IMR-90 (cell line): ENCODE measurements at regions not wholly inside any gene's neighbourhood (a gene's known extent, or its start where the extent isn't known, plus 50 kb on each side); places are given as distances from the start of the nearest gene placed in this dataset.

ENCODE experiments used
- ATAC-seq: fragments of 200-7000 bp; cut with Tn5 transposase; 2 replicates; pipeline ENCODE4 v1.9.1; 2020; ENCODE audit warnings: low read depth, mild to moderate bottlenecking, moderate library complexity
- BruUV-seq: library from RNA; stranded (reverse); fragments of 400-500 nt; replicated peaks from 2 replicates; lab custom pipeline; 2021; lab: Mats Ljungman, UMichigan
- CTCF ChIA-PET: fragments of 300-600 bp; formaldehyde crosslinking; extraction: SDS; loops from one replicate; lab custom pipeline; 2021; ENCODE audit warnings: antibody characterized with exemption; lab: Yijun Ruan, JAX
- POLR2A ChIA-PET: fragments of 300-600 bp; sonication (Branson Sonifier 250); formaldehyde crosslinking; loops from one replicate; lab custom pipeline; 2022; ENCODE audit warnings: antibody characterized with exemption; ENCODE audit not compliant: unreplicated experiment; lab: Charles Lee
- DNase-seq: peaks from one replicate; pipeline ENCODE4 v3.0.0; 2013
- H2AFZ ChIP-seq: replicated peaks from 2 replicates; pipeline ENCODE3; 2013; ENCODE audit warnings: low read length, mild to moderate bottlenecking; ENCODE audit not compliant: poor library complexity
- H2AK5ac ChIP-seq: 2 replicates; pipeline ENCODE4 v1.6.1; 2013; ENCODE audit warnings: low read depth, low read length, inconsistent platforms
- H2AK9ac ChIP-seq: replicated peaks from 2 replicates; pipeline ENCODE3; 2013; ENCODE audit warnings: mild to moderate bottlenecking, low read depth, low read length, moderate library complexity; ENCODE audit not compliant: poor library complexity
- H2BK120ac ChIP-seq: 2 replicates; pipeline ENCODE4 v1.6.1; 2013; ENCODE audit warnings: low read depth, low read length, inconsistent platforms
- H2BK15ac ChIP-seq: 3 replicates; pipeline ENCODE4 v1.6.1; 2013; ENCODE audit warnings: low read depth, low read length, inconsistent platforms
- H2BK20ac ChIP-seq: 2 replicates; pipeline ENCODE4 v1.6.1; 2013; ENCODE audit warnings: low read depth, mild to moderate bottlenecking, inconsistent platforms, low read length, moderate library complexity
- H2BK5ac ChIP-seq: 2 replicates; pipeline ENCODE4 v1.6.1; 2013; ENCODE audit warnings: mild to moderate bottlenecking, low read depth, low read length, inconsistent platforms; ENCODE audit not compliant: poor library complexity, severe bottlenecking
- H3K14ac ChIP-seq: replicated peaks from 2 replicates; pipeline ENCODE4 v1.6.1; 2013; ENCODE audit warnings: low read depth, low read length, inconsistent platforms
- H3K18ac ChIP-seq: 2 replicates; pipeline ENCODE4 v1.6.1; 2013; ENCODE audit warnings: low read depth, low read length, control low read depth
- H3K23ac ChIP-seq: 2 replicates; pipeline ENCODE4 v1.6.1; 2013; ENCODE audit warnings: low read depth, low read length, inconsistent platforms
- H3K27ac ChIP-seq: 2 replicates; pipeline ENCODE4 v1.5.1; 2013; ENCODE audit warnings: mild to moderate bottlenecking, control low read depth, low read length; ENCODE audit not compliant: insufficient read depth
- H3K27me3 ChIP-seq: 2 replicates; pipeline ENCODE4 v1.6.1; 2013; ENCODE audit warnings: low read length; ENCODE audit not compliant: control insufficient read depth, insufficient read depth
- H3K36me3 ChIP-seq: 2 replicates; pipeline ENCODE4 v1.6.1; 2013; ENCODE audit warnings: low read length, mixed read lengths; ENCODE audit not compliant: control insufficient read depth, insufficient read depth
- H3K4ac ChIP-seq: 2 replicates; pipeline ENCODE4 v1.6.1; 2013; ENCODE audit warnings: low read depth, low read length, inconsistent platforms
- H3K4me1 ChIP-seq: 2 replicates; pipeline ENCODE4 v1.6.1; 2013; ENCODE audit warnings: low read length, mixed read lengths; ENCODE audit not compliant: control insufficient read depth, insufficient read depth
- H3K4me2 ChIP-seq: 2 replicates; pipeline ENCODE4 v1.6.1; 2013; ENCODE audit warnings: low read depth, mild to moderate bottlenecking, control low read depth, low read length, moderate library complexity
- H3K4me3 ChIP-seq: 2 replicates; pipeline ENCODE4 v1.5.1; 2013; ENCODE audit warnings: low read depth, mild to moderate bottlenecking, control low read depth, low read length, moderate library complexity; ENCODE audit not compliant: insufficient read depth
- H3K56ac ChIP-seq: 2 replicates; pipeline ENCODE4 v1.6.1; 2013; ENCODE audit warnings: low read length, inconsistent platforms; ENCODE audit not compliant: insufficient read depth; ENCODE audit errors: extremely low read depth
- H3K79me1 ChIP-seq, 2 experiments: 2 replicates each; pipeline ENCODE4 v1.6.1; 2013; ENCODE audit warnings: low read length in 2 of 2, inconsistent platforms in 1 of 2, low read depth in 1 of 2
- H3K9ac ChIP-seq: 2 replicates; pipeline ENCODE4 v1.6.1; 2013; ENCODE audit warnings: low read depth, low read length, control low read depth
- H3K9me1 ChIP-seq: 2 replicates; pipeline ENCODE4 v1.6.1; 2013; ENCODE audit warnings: low read length, inconsistent platforms; ENCODE audit not compliant: insufficient read depth
- H3K9me3 ChIP-seq: 2 replicates; pipeline ENCODE4 v1.6.1; 2013; ENCODE audit warnings: low read length; ENCODE audit not compliant: control insufficient read depth, insufficient read depth
- H4K20me1 ChIP-seq: 2 replicates; pipeline ENCODE4 v1.6.1; 2013; ENCODE audit warnings: low read length, inconsistent platforms; ENCODE audit not compliant: insufficient read depth
- H4K5ac ChIP-seq: 2 replicates; pipeline ENCODE4 v1.6.1; 2013; ENCODE audit warnings: mild to moderate bottlenecking, low read depth, low read length, control low read depth
- H4K8ac ChIP-seq, 2 experiments: 2 replicates each; pipeline ENCODE4 v1.6.1; 2013; ENCODE audit warnings: low read depth in 2 of 2, low read length in 2 of 2, control low read depth in 1 of 2, inconsistent platforms in 1 of 2
- H4K91ac ChIP-seq: 2 replicates; pipeline ENCODE4 v1.6.1; 2013; ENCODE audit warnings: low read depth, low read length, inconsistent platforms; ENCODE audit not compliant: insufficient read depth
- BHLHE40 ChIP-seq: fragments of 150-350 bp; IDR thresholded peaks from 2 replicates; pipeline ENCODE4 v1.6.1; 2016; ENCODE audit warnings: mild to moderate bottlenecking, low read depth, low read length
- CEBPB ChIP-seq: IDR thresholded peaks from 2 replicates; pipeline ENCODE4 v1.6.1; 2012; ENCODE audit warnings: low read depth, low read length, improper control_type of control experiment
- CHD1 ChIP-seq: IDR thresholded peaks from 2 replicates; pipeline ENCODE4 v1.6.1; 2012; ENCODE audit warnings: low read depth, low read length, improper control_type of control experiment
- CTCF ChIP-seq: conservative IDR thresholded peaks from 2 replicates; pipeline ENCODE4 v1.5.1; 2012; ENCODE audit warnings: mild to moderate bottlenecking, low read depth, low read length, improper control_type of control experiment
- FOS ChIP-seq: fragments of 150-350 bp; IDR thresholded peaks from 2 replicates; pipeline ENCODE4 v1.6.1; 2016; ENCODE audit warnings: low read depth, low read length
- MAFK ChIP-seq: IDR thresholded peaks from 2 replicates; pipeline ENCODE4 v1.6.1; 2012; ENCODE audit warnings: low read depth, low read length, improper control_type of control experiment
- MAZ ChIP-seq: IDR thresholded peaks from 2 replicates; pipeline ENCODE4 v1.6.1; 2012; ENCODE audit warnings: low read depth, mild to moderate bottlenecking, low read length, improper control_type of control experiment, moderate library complexity, borderline replicate concordance
- MXI1 ChIP-seq: IDR thresholded peaks from 2 replicates; pipeline ENCODE4 v1.6.1; 2012; ENCODE audit warnings: low read depth, mild to moderate bottlenecking, low read length, moderate library complexity, borderline replicate concordance
- NFE2L2 ChIP-seq: fragments of 150-350 bp; IDR thresholded peaks from 2 replicates; pipeline ENCODE4 v1.6.1; 2016; ENCODE audit warnings: low read depth, mild to moderate bottlenecking, low read length
- POLR2A ChIP-seq: IDR thresholded peaks from 2 replicates; pipeline ENCODE4 v1.6.1; 2012; ENCODE audit warnings: mild to moderate bottlenecking, low read depth, low read length
- RAD21 ChIP-seq: IDR thresholded peaks from 2 replicates; pipeline ENCODE4 v1.6.1; 2012; ENCODE audit warnings: low read length, improper control_type of control experiment
- RCOR1 ChIP-seq: IDR thresholded peaks from 2 replicates; pipeline ENCODE4 v1.6.1; 2012; ENCODE audit warnings: mild to moderate bottlenecking, low read length, improper control_type of control experiment; ENCODE audit not compliant: insufficient replicate concordance
- RFX5 ChIP-seq: IDR thresholded peaks from 2 replicates; pipeline ENCODE4 v1.8.0; 2012; ENCODE audit warnings: low read depth, mild to moderate bottlenecking, low read length, moderate library complexity
- SMC3 ChIP-seq: fragments of 150-350 bp; IDR thresholded peaks from 2 replicates; pipeline ENCODE4 v1.6.1; 2016; ENCODE audit warnings: low read depth, mild to moderate bottlenecking, antibody characterized with exemption, low read length, moderate library complexity
- WGBS, 2 experiments: methylation state at CpG; one replicate each; pipeline versions ENCODE4 v1.1.5 to v1.1.7; 2013; ENCODE audit warnings: missing lambda C conversion rate in 2 of 2; ENCODE audit not compliant: insufficient read length in 1 of 2; ENCODE audit errors: extremely low coverage in 2 of 2; 5-methylcytosine and 5-hydroxymethylcytosine counted together
- dilution Hi-C: fragments of 300-500 bp; cut with HindIII; formaldehyde crosslinking; loops from one replicate; pipeline ENCODE4 v1.14.3; 2018; ENCODE audit warnings: low sequenced_read_pairs; ENCODE audit not compliant: unreplicated experiment
- in situ Hi-C: fragments of 300-500 bp; cut with MboI; formaldehyde crosslinking; loops from 3 replicates; pipeline ENCODE4 v1.14.3; 2019; ENCODE audit warnings: low sequenced_read_pairs, inconsistent platforms, mixed read lengths
- intact Hi-C: fragments of 100-400 bp; cut with micrococcal nuclease; formaldehyde crosslinking; loops from 2 replicates; pipeline ENCODE4 v1.10.0; 2022
- TF ChIP-seq, protein P1 (sequence below): fragments of 150-350 bp; IDR thresholded peaks from 2 replicates; pipeline ENCODE4 v1.6.1; 2016; ENCODE audit warnings: low read depth, mild to moderate bottlenecking, low read length, moderate library complexity, borderline replicate concordance
- TF ChIP-seq, protein P2 (sequence below): fragments of 150-350 bp; IDR thresholded peaks from 2 replicates; pipeline ENCODE4 v1.6.1; 2017; ENCODE audit warnings: mild to moderate bottlenecking, antibody characterized with exemption, low read length, low read depth

DNA sequence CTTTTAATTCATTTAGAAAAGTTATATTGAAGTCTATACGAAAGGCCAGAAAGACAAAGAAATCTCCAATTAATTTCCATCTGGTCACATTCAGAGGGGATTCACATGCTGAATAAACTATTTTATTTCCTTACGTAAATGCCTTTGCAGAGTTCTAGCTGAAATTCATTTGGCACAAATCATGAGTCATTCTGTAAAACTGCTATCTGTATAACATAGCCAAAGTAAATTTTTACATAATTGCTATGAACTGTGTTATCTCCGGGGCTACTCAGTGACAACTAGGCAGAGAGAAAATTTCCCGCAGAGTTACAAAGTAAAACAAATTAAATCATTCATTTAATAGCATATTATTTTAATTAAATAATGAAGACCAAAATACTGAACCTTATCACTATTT, 463.2 kb upstream of the ADAMTS16 start:
- Histone ChIP-seq H3K9me1 (no peaks in the 10 kb centered on the region), H2BK15ac (no peak overlapping the region), H2BK120ac (no peak overlapping the region), H4K8ac (no peak overlapping the region), H3K27me3 (no peaks in the 10 kb centered on the region), H4K91ac (no peak overlapping the region), H2BK5ac (no peak overlapping the region), H3K4me3 (no peak overlapping the region), H2AK5ac (no peak overlapping the region), H3K56ac (no peak overlapping the region), H3K4me2 (no peak overlapping the region), H2AFZ (no peak overlapping the region), H3K4me1 (no peaks in the 10 kb centered on the region), H2BK20ac (no peak overlapping the region), H3K79me1 (no peaks in the 10 kb centered on the region), H3K9me3 (peaks cover 14% of the 10 kb centered on the region), H3K23ac (no peak overlapping the region), H3K14ac (no peak overlapping the region), H3K27ac (no peak overlapping the region), H3K9ac (no peak overlapping the region), H2AK9ac (no peak overlapping the region), H4K5ac (no peak overlapping the region), H3K18ac (no peak overlapping the region), H3K36me3 (no peaks in the 10 kb centered on the region), H4K20me1 (no peaks in the 10 kb centered on the region), H3K4ac (no peak overlapping the region)
- dilution Hi-C loops, result no loop called here
- intact Hi-C loops, result no loop called here
- no peak for DNase-seq
- ATAC-seq, result no peak
- TF ChIP-seq, protein P1, sequence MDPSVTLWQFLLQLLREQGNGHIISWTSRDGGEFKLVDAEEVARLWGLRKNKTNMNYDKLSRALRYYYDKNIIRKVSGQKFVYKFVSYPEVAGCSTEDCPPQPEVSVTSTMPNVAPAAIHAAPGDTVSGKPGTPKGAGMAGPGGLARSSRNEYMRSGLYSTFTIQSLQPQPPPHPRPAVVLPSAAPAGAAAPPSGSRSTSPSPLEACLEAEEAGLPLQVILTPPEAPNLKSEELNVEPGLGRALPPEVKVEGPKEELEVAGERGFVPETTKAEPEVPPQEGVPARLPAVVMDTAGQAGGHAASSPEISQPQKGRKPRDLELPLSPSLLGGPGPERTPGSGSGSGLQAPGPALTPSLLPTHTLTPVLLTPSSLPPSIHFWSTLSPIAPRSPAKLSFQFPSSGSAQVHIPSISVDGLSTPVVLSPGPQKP, result no peak
- TF ChIP-seq POLR2A (no peak), MAZ (no peak), RFX5 (no peak), BHLHE40 (no peak), NFE2L2 (no peak), SMC3 (no peak), MXI1 (no peak), CHD1 (no peak), RAD21 (no peak), FOS (no peak), MAFK (no peak), CTCF (no peak), RCOR1 (no peak), CEBPB (no peak)
- TF ChIP-seq, protein P2, sequence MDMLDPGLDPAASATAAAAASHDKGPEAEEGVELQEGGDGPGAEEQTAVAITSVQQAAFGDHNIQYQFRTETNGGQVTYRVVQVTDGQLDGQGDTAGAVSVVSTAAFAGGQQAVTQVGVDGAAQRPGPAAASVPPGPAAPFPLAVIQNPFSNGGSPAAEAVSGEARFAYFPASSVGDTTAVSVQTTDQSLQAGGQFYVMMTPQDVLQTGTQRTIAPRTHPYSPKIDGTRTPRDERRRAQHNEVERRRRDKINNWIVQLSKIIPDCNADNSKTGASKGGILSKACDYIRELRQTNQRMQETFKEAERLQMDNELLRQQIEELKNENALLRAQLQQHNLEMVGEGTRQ, result no peak
- ChIA-PET POLR2A (no interaction called here), CTCF (no interaction called here)
- WGBS, 2 experiments, result no CpG with 5 or more reads among the region's 4 CpGs
- in situ Hi-C loops, result no loop called here
- no TSS peak for BruUV-seq
